ENCODE measurements at regions not wholly inside any gene's neighbourhood (a gene's known extent, or its start where the extent isn't known, plus 50 kb on each side); places are given as distances from the start of the nearest gene placed in this dataset.

- CTCF ChIA-PET: no interaction called here
Observed at GRCh38 chr13:58306062-58306461, 674.5 kb downstream of the PCDH17 start.

GRCh38 chr13:58313219-58313618, 681.7 kb downstream of the PCDH17 start:
- Mint-ChIP-seq H3K4me1 (peaks cover 15% of the 10 kb centered on the region), H3K27me3 (ENCODE audit: low read depth) (no peaks in the 10 kb centered on the region), H3K27ac (no peak overlapping the region), H3K4me3 (no peak overlapping the region), H3K9me3 (peaks cover 9% of the 10 kb centered on the region), H3K36me3 (peaks cover 2% of the 10 kb centered on the region; the same call in 1 of the 2 replicates)
- CTCF ChIA-PET: no interaction called here
- ATAC-seq (no peak), DNase-seq (ENCODE audit: low spot score) (no peak)
- POLR2A ChIA-PET: no interaction called here
- TF ChIP-seq CBFB (CRISPR knock-in tag; IDR thresholded peaks at IDR 0.05; ENCODE audit: low read depth) (no peak), IRF2 (CRISPR knock-in tag; IDR thresholded peaks at IDR 0.05; ENCODE audit: borderline replicate concordance, low read depth) (no peak), ZNF281 (CRISPR knock-in tag; IDR thresholded peaks at IDR 0.05) (no peak), EMX1 (CRISPR knock-in tag; IDR thresholded peaks at IDR 0.05) (no peak), PREB (CRISPR knock-in tag; IDR thresholded peaks at IDR 0.05; ENCODE audit: borderline replicate concordance) (no peak), KAT7 (CRISPR knock-in tag; IDR thresholded peaks at IDR 0.05; ENCODE audit: borderline replicate concordance) (no peak), NFATC4 (CRISPR knock-in tag; IDR thresholded peaks at IDR 0.05) (no peak)
- TF ChIP-seq, protein P1, sequence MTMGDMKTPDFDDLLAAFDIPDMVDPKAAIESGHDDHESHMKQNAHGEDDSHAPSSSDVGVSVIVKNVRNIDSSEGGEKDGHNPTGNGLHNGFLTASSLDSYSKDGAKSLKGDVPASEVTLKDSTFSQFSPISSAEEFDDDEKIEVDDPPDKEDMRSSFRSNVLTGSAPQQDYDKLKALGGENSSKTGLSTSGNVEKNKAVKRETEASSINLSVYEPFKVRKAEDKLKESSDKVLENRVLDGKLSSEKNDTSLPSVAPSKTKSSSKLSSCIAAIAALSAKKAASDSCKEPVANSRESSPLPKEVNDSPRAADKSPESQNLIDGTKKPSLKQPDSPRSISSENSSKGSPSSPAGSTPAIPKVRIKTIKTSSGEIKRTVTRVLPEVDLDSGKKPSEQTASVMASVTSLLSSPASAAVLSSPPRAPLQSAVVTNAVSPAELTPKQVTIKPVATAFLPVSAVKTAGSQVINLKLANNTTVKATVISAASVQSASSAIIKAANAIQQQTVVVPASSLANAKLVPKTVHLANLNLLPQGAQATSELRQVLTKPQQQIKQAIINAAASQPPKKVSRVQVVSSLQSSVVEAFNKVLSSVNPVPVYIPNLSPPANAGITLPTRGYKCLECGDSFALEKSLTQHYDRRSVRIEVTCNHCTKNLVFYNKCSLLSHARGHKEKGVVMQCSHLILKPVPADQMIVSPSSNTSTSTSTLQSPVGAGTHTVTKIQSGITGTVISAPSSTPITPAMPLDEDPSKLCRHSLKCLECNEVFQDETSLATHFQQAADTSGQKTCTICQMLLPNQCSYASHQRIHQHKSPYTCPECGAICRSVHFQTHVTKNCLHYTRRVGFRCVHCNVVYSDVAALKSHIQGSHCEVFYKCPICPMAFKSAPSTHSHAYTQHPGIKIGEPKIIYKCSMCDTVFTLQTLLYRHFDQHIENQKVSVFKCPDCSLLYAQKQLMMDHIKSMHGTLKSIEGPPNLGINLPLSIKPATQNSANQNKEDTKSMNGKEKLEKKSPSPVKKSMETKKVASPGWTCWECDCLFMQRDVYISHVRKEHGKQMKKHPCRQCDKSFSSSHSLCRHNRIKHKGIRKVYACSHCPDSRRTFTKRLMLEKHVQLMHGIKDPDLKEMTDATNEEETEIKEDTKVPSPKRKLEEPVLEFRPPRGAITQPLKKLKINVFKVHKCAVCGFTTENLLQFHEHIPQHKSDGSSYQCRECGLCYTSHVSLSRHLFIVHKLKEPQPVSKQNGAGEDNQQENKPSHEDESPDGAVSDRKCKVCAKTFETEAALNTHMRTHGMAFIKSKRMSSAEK (CRISPR knock-in tag; IDR thresholded peaks at IDR 0.05; ENCODE audit: borderline replicate concordance): no peak
- TF ChIP-seq, protein P2, sequence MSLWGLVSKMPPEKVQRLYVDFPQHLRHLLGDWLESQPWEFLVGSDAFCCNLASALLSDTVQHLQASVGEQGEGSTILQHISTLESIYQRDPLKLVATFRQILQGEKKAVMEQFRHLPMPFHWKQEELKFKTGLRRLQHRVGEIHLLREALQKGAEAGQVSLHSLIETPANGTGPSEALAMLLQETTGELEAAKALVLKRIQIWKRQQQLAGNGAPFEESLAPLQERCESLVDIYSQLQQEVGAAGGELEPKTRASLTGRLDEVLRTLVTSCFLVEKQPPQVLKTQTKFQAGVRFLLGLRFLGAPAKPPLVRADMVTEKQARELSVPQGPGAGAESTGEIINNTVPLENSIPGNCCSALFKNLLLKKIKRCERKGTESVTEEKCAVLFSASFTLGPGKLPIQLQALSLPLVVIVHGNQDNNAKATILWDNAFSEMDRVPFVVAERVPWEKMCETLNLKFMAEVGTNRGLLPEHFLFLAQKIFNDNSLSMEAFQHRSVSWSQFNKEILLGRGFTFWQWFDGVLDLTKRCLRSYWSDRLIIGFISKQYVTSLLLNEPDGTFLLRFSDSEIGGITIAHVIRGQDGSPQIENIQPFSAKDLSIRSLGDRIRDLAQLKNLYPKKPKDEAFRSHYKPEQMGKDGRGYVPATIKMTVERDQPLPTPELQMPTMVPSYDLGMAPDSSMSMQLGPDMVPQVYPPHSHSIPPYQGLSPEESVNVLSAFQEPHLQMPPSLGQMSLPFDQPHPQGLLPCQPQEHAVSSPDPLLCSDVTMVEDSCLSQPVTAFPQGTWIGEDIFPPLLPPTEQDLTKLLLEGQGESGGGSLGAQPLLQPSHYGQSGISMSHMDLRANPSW (CRISPR knock-in tag; conservative IDR thresholded peaks at IDR 0.05; ENCODE audit: low read depth): no peak
- TF ChIP-seq, protein P3, sequence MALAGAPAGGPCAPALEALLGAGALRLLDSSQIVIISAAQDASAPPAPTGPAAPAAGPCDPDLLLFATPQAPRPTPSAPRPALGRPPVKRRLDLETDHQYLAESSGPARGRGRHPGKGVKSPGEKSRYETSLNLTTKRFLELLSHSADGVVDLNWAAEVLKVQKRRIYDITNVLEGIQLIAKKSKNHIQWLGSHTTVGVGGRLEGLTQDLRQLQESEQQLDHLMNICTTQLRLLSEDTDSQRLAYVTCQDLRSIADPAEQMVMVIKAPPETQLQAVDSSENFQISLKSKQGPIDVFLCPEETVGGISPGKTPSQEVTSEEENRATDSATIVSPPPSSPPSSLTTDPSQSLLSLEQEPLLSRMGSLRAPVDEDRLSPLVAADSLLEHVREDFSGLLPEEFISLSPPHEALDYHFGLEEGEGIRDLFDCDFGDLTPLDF (CRISPR knock-in tag; IDR thresholded peaks at IDR 0.05): no peak

More at GRCh38 chr13:58306062-58306461, 674.5 kb downstream of the PCDH17 start:
- DNase-seq (ENCODE audit: low spot score) (no peak), ATAC-seq (no peak)
- Mint-ChIP-seq H3K27me3 (ENCODE audit: low read depth) (no peaks in the 10 kb centered on the region), H3K4me3 (no peak overlapping the region), H3K36me3 (no peaks in the 10 kb centered on the region), H3K9me3 (no peaks in the 10 kb centered on the region), H3K4me1 (peaks cover 34% of the 10 kb centered on the region), H3K27ac (no peak overlapping the region)
- POLR2A ChIA-PET: no interaction called here
- TF ChIP-seq JAZF1 (CRISPR knock-in tag; IDR thresholded peaks at IDR 0.05) (no peak), ZNF416 (CRISPR knock-in tag; IDR thresholded peaks at IDR 0.05) (no peak), ZNF219 (CRISPR knock-in tag; IDR thresholded peaks at IDR 0.05; ENCODE audit: borderline replicate concordance) (no peak), TEAD4 (CRISPR knock-in tag; IDR thresholded peaks at IDR 0.05) (no peak), ZNF671 (CRISPR knock-in tag; IDR thresholded peaks at IDR 0.05) (no peak), NR2C2 (CRISPR knock-in tag; IDR thresholded peaks at IDR 0.05) (no peak), GABPB1 (CRISPR knock-in tag; IDR thresholded peaks at IDR 0.05) (no peak), ZBTB21 (CRISPR knock-in tag; IDR thresholded peaks at IDR 0.05; ENCODE audit: borderline replicate concordance) (no peak), NFE2L1 (CRISPR knock-in tag; IDR thresholded peaks at IDR 0.05) (no peak)
- TF ChIP-seq, protein P4, sequence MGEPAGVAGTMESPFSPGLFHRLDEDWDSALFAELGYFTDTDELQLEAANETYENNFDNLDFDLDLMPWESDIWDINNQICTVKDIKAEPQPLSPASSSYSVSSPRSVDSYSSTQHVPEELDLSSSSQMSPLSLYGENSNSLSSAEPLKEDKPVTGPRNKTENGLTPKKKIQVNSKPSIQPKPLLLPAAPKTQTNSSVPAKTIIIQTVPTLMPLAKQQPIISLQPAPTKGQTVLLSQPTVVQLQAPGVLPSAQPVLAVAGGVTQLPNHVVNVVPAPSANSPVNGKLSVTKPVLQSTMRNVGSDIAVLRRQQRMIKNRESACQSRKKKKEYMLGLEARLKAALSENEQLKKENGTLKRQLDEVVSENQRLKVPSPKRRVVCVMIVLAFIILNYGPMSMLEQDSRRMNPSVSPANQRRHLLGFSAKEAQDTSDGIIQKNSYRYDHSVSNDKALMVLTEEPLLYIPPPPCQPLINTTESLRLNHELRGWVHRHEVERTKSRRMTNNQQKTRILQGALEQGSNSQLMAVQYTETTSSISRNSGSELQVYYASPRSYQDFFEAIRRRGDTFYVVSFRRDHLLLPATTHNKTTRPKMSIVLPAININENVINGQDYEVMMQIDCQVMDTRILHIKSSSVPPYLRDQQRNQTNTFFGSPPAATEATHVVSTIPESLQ (CRISPR knock-in tag; IDR thresholded peaks at IDR 0.05): no peak
- TF ChIP-seq, protein P5, sequence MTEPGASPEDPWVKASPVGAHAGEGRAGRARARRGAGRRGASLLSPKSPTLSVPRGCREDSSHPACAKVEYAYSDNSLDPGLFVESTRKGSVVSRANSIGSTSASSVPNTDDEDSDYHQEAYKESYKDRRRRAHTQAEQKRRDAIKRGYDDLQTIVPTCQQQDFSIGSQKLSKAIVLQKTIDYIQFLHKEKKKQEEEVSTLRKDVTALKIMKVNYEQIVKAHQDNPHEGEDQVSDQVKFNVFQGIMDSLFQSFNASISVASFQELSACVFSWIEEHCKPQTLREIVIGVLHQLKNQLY (CRISPR knock-in tag; IDR thresholded peaks at IDR 0.05): no peak
- TF ChIP-seq, protein P6, sequence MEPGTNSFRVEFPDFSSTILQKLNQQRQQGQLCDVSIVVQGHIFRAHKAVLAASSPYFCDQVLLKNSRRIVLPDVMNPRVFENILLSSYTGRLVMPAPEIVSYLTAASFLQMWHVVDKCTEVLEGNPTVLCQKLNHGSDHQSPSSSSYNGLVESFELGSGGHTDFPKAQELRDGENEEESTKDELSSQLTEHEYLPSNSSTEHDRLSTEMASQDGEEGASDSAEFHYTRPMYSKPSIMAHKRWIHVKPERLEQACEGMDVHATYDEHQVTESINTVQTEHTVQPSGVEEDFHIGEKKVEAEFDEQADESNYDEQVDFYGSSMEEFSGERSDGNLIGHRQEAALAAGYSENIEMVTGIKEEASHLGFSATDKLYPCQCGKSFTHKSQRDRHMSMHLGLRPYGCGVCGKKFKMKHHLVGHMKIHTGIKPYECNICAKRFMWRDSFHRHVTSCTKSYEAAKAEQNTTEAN (CRISPR knock-in tag; IDR thresholded peaks at IDR 0.05): no peak

All from WTC11 (cell line).